Large intestine (tissue), 3 donors: ENCODE measurements at regions not wholly inside any gene's neighbourhood (a gene's known extent, or its start where the extent isn't known, plus 50 kb on each side); places are given as distances from the start of the nearest gene placed in this dataset.
"Not testable (repeated sequence)": the region's sequence is repeated elsewhere in the genome, so short reads cannot be mapped to it uniquely, and the experiment has no call there.

ENCODE experiments used
- DNase-seq, 2 donors: peaks; one replicate each; pipeline versions ENCODE4 v3.0.0 to v3.0.0-alpha.2; 2013
- H3K27ac ChIP-seq: one replicate; pipeline ENCODE4 v1.5.1; 2013; ENCODE audit warnings: low read length
- H3K27me3 ChIP-seq: 2 replicates; pipeline ENCODE4 v1.6.1; 2013; ENCODE audit warnings: low read length; ENCODE audit not compliant: control insufficient read depth, insufficient read depth
- H3K36me3 ChIP-seq: 2 replicates; pipeline ENCODE4 v1.6.1; 2013; ENCODE audit warnings: low read length; ENCODE audit not compliant: control insufficient read depth, insufficient read depth
- H3K4me1 ChIP-seq: one replicate; pipeline ENCODE4 v1.6.1; 2013; ENCODE audit warnings: low read length; ENCODE audit not compliant: control insufficient read depth, insufficient read depth
- H3K4me3 ChIP-seq: one replicate; pipeline ENCODE4 v1.5.1; 2013; ENCODE audit warnings: low read length
- H3K9me3 ChIP-seq: one replicate; pipeline ENCODE4 v1.6.1; 2013; ENCODE audit warnings: mild to moderate bottlenecking, low read depth, low read length, moderate library complexity; ENCODE audit not compliant: control insufficient read depth
- WGBS: methylation state at CpG from one replicate; pipeline ENCODE4 v1.1.5; 2013; ENCODE audit warnings: low lambda C conversion rate; ENCODE audit not compliant: insufficient coverage; 5-methylcytosine and 5-hydroxymethylcytosine counted together

DNA sequence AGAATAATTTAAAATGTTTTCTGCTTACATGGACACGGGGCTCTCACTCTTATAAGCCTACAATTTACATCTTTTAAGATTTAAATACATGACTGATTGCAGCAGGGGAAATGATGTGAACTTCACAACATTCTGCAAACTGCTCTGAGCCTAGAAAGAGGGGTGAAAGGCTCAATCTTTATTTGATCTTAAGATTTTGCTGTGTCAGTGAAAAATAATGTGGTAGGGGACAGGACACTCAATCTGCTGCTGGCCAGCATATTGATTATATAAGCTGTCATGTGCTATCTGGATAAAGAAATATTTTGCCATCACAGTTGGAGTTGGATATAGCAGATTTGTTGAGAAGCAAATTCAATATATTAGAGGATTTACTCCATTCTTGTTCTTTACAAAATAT lies 2210.5 kb downstream of the PCDH7 start:
- DNase-seq, result no peak
- no peak overlapping the region for H3K4me3 ChIP-seq
- no peaks in the 10 kb centered on the region for H3K36me3 ChIP-seq
- no peaks in the 10 kb centered on the region for H3K9me3 ChIP-seq
- WGBS, result no CpG with 5 or more reads among the region's 1 CpG
- H3K27me3 ChIP-seq, result no peaks in the 10 kb centered on the region
- H3K27ac ChIP-seq, result no peak overlapping the region
- no peaks in the 10 kb centered on the region for H3K4me1 ChIP-seq

DNA sequence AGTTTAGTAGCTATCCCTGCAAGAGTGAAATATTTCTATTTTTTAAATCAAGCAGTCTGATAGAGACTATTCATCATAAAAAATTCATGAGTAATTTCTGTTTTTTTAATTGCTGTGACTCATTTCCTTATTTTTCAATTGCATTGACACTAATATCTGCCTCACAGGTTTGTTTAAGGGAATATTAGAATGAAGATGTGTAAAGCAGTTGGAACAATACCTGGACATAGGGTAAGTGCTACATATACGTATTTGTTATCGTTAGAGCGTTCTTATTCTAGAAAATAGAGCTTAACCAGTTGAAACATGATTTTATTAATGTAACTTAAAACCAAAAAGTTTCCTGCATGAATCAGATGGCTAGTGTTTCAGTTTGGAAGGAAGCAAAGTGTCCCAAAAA lies 2211.3 kb downstream of the PCDH7 start:
- H3K27me3 ChIP-seq, result no peaks in the 10 kb centered on the region
- H3K27ac ChIP-seq, result no peak overlapping the region
- no CpG with 5 or more reads among the region's 3 CpGs for WGBS
- no peaks in the 10 kb centered on the region for H3K9me3 ChIP-seq
- H3K36me3 ChIP-seq, result no peaks in the 10 kb centered on the region
- no peak for DNase-seq
- no peak overlapping the region for H3K4me3 ChIP-seq
- no peaks in the 10 kb centered on the region for H3K4me1 ChIP-seq

DNA sequence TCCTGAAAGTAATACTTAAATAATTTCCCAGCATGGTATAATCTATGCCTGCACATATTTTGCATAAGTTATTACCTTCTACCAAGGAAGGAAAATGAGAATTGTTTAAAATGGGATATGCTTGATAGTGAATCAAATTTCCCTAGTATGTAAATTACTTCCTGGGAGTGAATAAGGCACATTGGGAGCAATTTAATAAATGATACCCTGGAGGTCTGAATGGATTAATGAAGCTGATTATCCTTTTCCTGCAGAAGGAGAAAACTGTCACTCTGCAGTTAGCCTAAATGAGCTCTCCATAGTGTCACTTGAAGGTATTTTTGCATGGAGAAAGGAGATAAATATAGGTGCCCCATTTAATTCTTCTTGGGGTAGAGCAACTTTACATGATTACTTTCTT lies 2212.0 kb downstream of the PCDH7 start:
- Histone ChIP-seq H3K9me3 (no peaks in the 10 kb centered on the region), H3K4me1 (no peaks in the 10 kb centered on the region), H3K27ac (no peak overlapping the region), H3K4me3 (no peak overlapping the region), H3K36me3 (no peaks in the 10 kb centered on the region), H3K27me3 (no peaks in the 10 kb centered on the region)
- no peak for DNase-seq

DNA sequence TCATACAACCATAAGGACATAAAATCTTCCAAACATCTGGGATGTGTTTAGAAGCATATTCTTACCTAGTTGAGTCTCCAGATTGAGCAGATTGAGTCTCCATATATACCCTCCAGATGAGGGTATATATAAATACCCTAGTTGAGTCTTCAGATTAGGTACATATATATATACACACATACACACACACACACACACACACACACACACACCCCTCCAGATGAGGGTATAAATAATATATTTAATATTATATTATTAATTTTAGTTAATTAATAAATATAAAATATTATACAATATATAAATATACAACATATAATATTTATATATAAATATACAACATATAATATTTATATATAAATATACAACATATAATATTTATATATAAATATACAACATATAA lies 2219.1 kb downstream of the PCDH7 start:
- not testable (repeated sequence) for H3K4me3 ChIP-seq, H3K36me3 ChIP-seq, H3K9me3 ChIP-seq, H3K4me1 ChIP-seq, H3K27ac ChIP-seq, DNase-seq, H3K27me3 ChIP-seq

DNA sequence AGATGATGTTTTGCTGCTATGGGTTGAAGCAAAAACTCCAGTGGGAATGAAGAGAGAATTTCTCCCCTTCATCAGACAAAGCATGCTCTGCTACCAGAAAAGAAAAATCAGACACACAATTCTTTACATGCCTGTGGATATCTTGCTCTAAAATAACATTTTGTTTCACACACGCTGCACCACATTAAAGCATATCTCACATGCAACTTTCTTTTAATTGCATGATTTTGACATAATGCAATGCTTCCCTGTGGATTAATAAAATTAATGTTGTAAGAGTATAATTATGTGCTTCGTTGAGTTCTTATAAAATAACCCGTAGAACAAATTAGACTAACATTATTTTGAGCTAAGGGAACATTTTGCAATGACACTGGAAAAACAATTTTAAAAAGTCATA lies 2230.7 kb downstream of the PCDH7 start:
- Histone ChIP-seq H3K36me3 (no peaks in the 10 kb centered on the region), H3K27ac (no peak overlapping the region), H3K4me1 (no peaks in the 10 kb centered on the region), H3K9me3 (no peaks in the 10 kb centered on the region), H3K27me3 (no peaks in the 10 kb centered on the region), H3K4me3 (no peak overlapping the region)
- DNase-seq, result no peak
- WGBS, result 89% methylated on average over 2 of the region's 3 CpGs

DNA sequence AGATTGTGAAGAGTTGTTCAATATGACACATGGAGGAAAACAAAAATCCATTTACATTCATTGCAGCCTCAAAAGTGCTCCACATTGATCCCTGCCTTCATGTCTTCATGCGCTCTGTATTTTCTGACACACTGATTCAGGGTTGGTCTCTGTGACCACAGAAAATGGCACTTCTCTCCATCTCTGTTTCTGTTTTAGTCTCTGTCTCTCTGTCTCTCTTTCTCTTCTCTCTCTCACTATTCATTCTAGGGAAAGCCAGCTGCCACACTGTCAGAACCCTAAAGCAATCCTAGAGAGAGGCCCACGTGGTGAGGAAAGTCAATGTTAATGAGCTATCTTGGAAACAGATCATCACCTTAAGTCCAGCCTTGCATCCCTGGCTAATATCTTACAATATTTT lies 2238.4 kb downstream of the PCDH7 start:
- H3K4me3 ChIP-seq, result no peak overlapping the region
- H3K4me1 ChIP-seq, result no peaks in the 10 kb centered on the region
- H3K9me3 ChIP-seq, result no peaks in the 10 kb centered on the region
- DNase-seq, result no peak
- no peak overlapping the region for H3K27ac ChIP-seq
- H3K27me3 ChIP-seq, result no peaks in the 10 kb centered on the region
- H3K36me3 ChIP-seq, result no peaks in the 10 kb centered on the region
- 100% methylated on average over 1 of the region's 2 CpGs for WGBS

DNA sequence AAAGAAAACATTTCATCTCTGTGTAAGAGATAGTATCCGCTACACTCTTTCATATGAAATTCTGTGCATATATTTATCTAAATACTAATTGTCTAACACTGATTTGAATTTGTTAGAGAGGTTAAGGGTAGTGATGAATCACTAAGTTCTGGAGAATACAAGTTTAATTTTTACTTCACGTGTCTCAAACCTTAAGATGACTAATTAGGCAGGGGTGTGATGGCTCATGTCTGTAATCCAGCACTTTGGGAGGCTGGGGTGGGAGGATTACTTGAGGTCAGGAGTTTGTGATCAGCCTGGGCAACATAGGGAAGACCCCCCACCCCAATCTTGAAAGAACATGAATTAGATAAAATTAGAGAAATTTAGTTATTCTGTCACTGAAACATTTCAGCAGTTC lies 2241.9 kb downstream of the PCDH7 start:
- 90% methylated on average over 2 of the region's 2 CpGs for WGBS
- H3K36me3 ChIP-seq, result no peaks in the 10 kb centered on the region
- no peak overlapping the region for H3K27ac ChIP-seq
- no peak overlapping the region for H3K4me3 ChIP-seq
- DNase-seq, result no peak
- H3K9me3 ChIP-seq, result no peaks in the 10 kb centered on the region
- H3K4me1 ChIP-seq, result no peaks in the 10 kb centered on the region
- no peaks in the 10 kb centered on the region for H3K27me3 ChIP-seq

DNA sequence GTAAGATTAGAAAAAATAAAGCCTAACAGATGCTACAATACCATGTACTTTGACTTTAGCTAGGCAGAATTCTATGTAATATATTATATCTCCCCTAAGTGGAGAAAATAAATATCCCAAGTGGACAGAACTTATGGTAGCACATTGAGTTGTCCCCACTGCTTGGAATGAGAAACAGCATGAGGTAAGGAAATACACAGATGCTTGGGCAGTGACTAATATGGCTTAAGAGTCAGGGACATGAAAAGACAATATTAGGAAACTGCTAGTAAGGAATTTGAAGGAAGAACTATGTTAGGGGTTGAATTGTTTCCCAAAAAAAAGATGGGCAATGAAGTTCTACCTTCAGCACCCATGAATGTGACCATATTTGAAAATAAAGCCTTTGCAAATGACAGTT lies 2265.1 kb downstream of the PCDH7 start:
- Histone ChIP-seq H3K4me1 (no peaks in the 10 kb centered on the region), H3K4me3 (no peak overlapping the region), H3K36me3 (no peaks in the 10 kb centered on the region), H3K9me3 (no peaks in the 10 kb centered on the region), H3K27ac (no peak overlapping the region), H3K27me3 (no peaks in the 10 kb centered on the region)
- no peak for DNase-seq

DNA sequence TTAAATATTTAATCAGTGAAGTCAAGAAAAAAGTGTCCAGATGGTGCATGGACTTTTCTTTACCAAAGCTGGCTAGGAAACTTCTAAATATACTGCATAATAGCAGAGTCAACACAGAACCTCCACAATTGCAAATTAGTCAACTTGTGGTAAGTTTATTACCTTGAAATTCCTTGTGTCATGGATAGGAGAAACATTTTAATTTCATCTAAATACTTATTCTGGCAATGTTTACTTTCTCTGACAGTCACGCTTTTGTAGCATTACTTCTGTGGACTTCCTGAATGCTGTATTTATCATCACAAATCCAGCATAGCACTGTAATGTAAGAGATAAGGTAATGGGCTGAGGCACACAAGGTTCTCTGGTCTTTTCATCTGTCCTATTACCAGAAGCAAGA lies 2266.1 kb downstream of the PCDH7 start:
- H3K4me3 ChIP-seq, result no peak overlapping the region
- no peaks in the 10 kb centered on the region for H3K4me1 ChIP-seq
- H3K36me3 ChIP-seq, result no peaks in the 10 kb centered on the region
- WGBS, result no CpG with 5 or more reads among the region's 1 CpG
- no peak overlapping the region for H3K27ac ChIP-seq
- no peaks in the 10 kb centered on the region for H3K9me3 ChIP-seq
- peak in 1 of 2 donors; percentile 24 for DNase-seq
- H3K27me3 ChIP-seq, result no peaks in the 10 kb centered on the region

DNA sequence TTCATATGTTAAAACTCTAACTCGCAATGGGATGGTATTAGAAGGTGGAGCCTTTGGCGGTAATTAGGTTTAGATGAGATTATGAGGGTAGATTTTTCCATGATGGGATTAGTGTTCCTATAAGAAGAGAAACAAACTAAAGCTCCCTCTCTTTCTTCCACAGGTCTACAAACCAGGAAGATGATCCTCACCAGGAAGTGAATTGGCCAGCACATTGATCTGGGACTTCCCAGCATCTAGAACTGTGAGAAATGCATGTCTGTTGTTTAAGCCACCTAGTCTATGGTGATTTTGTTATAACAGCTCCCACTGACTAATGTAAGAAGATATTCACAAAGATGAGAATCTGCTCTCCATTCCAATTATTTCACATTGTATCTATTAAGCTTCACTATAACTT lies 2266.9 kb downstream of the PCDH7 start:
- peak in 1 of 2 donors; percentile 6 for DNase-seq
- H3K36me3 ChIP-seq, result no peaks in the 10 kb centered on the region
- whole genome bisulfite sequencing, result 50% methylated on average over 1 of the region's 2 CpGs
- H3K4me3 ChIP-seq, result no peak overlapping the region
- H3K27me3 ChIP-seq, result no peaks in the 10 kb centered on the region
- no peaks in the 10 kb centered on the region for H3K9me3 ChIP-seq
- no peaks in the 10 kb centered on the region for H3K4me1 ChIP-seq
- no peak overlapping the region for H3K27ac ChIP-seq

DNA sequence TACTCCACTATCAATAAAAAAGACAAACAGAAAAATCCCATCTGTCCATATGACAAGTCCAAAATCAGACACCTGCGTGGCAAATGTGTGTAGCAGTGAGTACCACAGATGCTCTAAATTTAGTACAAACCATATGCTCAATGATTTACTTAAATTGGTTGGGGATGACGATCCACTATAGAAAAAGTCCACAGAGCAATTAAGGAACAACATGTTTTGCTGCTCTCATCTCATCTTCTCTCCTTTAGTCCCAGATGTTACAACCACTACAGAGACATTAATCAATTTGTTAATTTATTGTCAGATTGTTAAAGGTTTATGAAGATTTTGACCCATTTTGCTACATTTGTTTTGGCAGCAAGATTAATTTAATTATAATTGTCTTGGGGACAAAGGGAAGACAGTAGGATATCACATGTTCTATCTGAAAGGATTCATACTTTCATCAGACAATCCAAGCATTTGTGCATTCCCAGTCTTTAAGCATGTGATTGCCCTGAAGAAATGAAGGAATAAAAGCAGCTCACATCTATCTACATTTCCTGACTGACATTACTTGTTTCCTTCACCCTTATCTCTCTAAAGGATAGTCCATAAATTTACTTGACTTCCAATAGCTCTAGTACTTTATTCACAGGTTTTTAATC lies 2268.1 kb downstream of the PCDH7 start:
- H3K4me3 ChIP-seq, result no peak overlapping the region
- DNase-seq, result no peak
- no peaks in the 10 kb centered on the region for H3K9me3 ChIP-seq
- H3K36me3 ChIP-seq, result no peaks in the 10 kb centered on the region
- no peaks in the 10 kb centered on the region for H3K27me3 ChIP-seq
- peaks cover 8% of the 10 kb centered on the region for H3K4me1 ChIP-seq
- no CpG with 5 or more reads among the region's 2 CpGs for WGBS
- H3K27ac ChIP-seq, result no peak overlapping the region
